ENCODE measurements at regions not wholly inside any gene's neighbourhood (a gene's known extent, or its start where the extent isn't known, plus 50 kb on each side); places are given as distances from the start of the nearest gene placed in this dataset.

DNA sequence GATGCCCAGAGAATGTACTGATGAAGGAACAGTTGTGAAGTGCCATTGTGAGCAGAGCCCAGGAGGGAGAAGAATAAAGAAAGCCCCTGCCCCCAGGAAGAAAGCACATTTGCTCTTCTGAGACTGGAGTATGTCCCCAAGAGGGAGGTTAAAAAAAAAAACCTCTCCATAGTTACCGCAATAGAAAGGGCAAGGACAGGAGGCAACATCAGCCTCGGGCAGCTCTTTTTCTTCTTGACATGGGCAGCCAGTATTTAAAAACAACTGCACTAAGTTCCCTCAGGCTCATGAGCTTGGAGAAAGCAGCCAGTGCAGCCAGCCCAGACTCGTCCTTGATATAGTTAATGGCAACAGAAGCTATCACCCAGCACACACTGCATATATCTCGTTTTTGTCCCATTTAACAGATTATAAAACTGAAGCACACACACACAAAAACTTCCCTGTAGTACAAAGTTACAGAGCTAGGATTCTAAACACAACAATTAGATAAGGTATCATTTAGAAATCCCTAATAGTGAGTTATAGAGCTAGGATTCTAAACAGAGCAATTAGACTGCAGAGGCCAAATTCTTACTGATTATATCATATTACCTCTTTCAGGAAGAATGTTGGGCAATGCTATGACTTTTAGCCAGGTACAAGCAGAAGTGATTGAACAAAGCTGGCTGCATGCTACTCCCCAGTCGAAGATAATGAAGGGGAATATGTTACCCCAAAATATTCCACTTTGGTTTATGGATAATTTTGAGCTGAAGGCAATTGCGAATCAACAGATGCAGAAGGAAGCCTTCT lies 823.5 kb downstream of the GRID1 start:
- H3K27me3 ChIP-seq = peaks cover 0 to 4% (median 0%) of the 10 kb centered on the region in 7 donors
- no peaks in the 10 kb centered on the region for H3K9me3 ChIP-seq
- 64 to 67% methylated on average over 6 of the region's 6 CpGs for WGBS, 2 donors
- no peaks in the 10 kb centered on the region for H3K4me1 ChIP-seq
- TF ChIP-seq, protein P1, sequence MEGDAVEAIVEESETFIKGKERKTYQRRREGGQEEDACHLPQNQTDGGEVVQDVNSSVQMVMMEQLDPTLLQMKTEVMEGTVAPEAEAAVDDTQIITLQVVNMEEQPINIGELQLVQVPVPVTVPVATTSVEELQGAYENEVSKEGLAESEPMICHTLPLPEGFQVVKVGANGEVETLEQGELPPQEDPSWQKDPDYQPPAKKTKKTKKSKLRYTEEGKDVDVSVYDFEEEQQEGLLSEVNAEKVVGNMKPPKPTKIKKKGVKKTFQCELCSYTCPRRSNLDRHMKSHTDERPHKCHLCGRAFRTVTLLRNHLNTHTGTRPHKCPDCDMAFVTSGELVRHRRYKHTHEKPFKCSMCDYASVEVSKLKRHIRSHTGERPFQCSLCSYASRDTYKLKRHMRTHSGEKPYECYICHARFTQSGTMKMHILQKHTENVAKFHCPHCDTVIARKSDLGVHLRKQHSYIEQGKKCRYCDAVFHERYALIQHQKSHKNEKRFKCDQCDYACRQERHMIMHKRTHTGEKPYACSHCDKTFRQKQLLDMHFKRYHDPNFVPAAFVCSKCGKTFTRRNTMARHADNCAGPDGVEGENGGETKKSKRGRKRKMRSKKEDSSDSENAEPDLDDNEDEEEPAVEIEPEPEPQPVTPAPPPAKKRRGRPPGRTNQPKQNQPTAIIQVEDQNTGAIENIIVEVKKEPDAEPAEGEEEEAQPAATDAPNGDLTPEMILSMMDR (IDR thresholded peaks at IDR 0.05) = no peak
- no peaks in the 10 kb centered on the region for H3K36me3 ChIP-seq
- H3K27ac ChIP-seq = no peak overlapping the region
- DNase-seq (no peak), ATAC-seq (no peak)
- no peak overlapping the region for H3K4me3 ChIP-seq
- intact Hi-C loops (cut with DNase I) = loop anchor here in 2 of 10 donors (10.0 kb wide), 2 partner anchors 822 to 832 kb away; partner anchors contain the start of gene GRID1 (in 1 of the 2)

DNA sequence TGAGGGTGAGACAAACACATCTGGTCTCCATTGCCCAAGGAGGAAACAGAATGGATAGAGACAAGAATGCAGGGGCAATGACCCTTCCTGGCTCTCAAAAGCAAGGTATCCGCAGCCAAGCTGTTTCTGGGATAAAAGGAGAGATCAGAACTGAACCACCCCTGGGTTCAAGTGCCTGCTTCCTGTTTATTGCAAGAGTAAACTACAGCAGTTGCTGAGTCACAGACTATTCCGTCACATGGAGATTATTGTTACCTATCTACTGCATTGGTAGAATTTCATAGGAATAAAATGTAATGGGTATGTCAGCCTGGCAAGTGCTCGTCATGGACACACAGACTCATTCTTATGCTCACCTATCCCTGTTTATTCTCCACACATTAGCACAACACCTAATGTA lies 821.6 kb downstream of the GRID1 start:
- Histone ChIP-seq H3K4me3 (no peak overlapping the region), H3K27me3 (peaks cover 0 to 4% (median 0%) of the 10 kb centered on the region in 7 donors), H3K27ac (no peak overlapping the region), H3K9me3 (no peaks in the 10 kb centered on the region), H3K4me1 (no peaks in the 10 kb centered on the region), H3K36me3 (no peaks in the 10 kb centered on the region)
- ATAC-seq (no peak), DNase-seq (no peak)
- TF ChIP-seq, protein P1 (IDR thresholded peaks at IDR 0.05) = no peak
- intact Hi-C loops (cut with DNase I) = loop anchor here in 8 of 10 donors (5.0 to 10.0 kb wide), 3 partner anchors 820 to 832 kb away; partner anchors contain the start of gene GRID1 (in 1 of the 8)
- WGBS, 2 donors = 73 to 75% methylated on average over 3 of the region's 3 CpGs

DNA sequence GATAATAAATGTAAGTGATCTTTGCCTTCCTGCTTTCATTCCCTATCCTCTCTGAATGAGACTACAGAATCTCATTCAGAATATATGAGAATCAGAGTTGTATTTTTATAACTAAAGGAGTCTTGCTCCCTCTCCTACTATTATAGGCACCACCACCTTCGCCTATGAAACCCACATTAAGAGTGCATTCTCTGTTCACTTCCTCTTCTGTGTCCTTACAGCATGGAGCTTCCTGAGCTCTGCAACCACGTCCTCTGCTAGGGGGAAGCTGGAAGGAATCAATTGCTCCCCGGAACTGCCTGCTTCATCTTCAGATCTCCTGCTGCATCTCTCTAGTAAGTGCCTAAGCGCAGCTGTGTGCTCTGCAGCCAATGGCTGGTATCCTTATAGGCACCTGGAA lies 820.7 kb downstream of the GRID1 start:
- Histone ChIP-seq H3K9me3 (no peaks in the 10 kb centered on the region), H3K36me3 (no peaks in the 10 kb centered on the region), H3K27me3 (peaks cover 0 to 4% (median 0%) of the 10 kb centered on the region in 7 donors), H3K27ac (no peak overlapping the region), H3K4me3 (no peak overlapping the region), H3K4me1 (no peaks in the 10 kb centered on the region)
- DNase-seq (no peak), ATAC-seq (no peak)
- WGBS, 2 donors = 62 to 74% methylated on average over 4 of the region's 4 CpGs
- intact Hi-C loops (cut with DNase I) = loop anchor here in 8 of 10 donors (5.0 to 10.0 kb wide), 3 partner anchors 819 to 831 kb away; partner anchors contain the start of gene GRID1 (in 1 of the 8)
- TF ChIP-seq, protein P1 (IDR thresholded peaks at IDR 0.05) = no peak

DNA sequence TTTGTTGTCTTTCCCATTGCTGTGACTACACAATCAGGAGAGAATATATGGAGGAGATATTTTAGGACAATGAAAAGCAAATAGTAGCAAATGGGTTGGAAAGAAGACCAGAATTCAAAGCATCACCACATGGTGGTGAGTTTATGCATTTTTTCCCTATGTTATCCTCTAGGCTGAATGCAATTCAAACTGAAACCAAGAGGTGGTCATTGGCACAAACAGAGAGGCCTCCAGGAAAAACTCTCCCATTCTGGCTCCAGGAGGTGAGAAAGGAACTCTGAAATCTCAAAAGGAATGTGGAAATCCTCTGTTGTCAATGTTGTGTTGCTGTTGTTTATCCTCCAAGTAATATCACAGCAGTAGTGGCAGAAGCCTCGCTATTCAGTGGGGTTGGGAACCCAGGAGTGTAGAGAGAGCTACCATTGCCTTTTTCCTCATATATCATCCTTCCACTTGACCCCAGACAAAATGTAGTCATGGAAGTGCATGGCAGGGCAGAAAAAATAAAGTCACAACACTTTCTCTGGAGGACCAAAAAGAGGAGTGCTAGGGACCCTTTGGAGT lies 819.1 kb downstream of the GRID1 start:
- Histone ChIP-seq H3K4me1 (no peaks in the 10 kb centered on the region), H3K27ac (no peak overlapping the region), H3K36me3 (no peaks in the 10 kb centered on the region), H3K4me3 (no peak overlapping the region), H3K27me3 (peaks cover 0 to 4% (median 0%) of the 10 kb centered on the region in 7 donors), H3K9me3 (no peaks in the 10 kb centered on the region)
- no peak for DNase-seq
- WGBS, 2 donors = 81 to 89% methylated on average over 1 of the region's 1 CpG
- intact Hi-C loops (cut with DNase I) = loop anchor here in 8 of 10 donors (5.0 to 10.0 kb wide), 3 partner anchors 817 to 830 kb away; partner anchors contain the start of gene GRID1 (in 1 of the 8)
- TF ChIP-seq, protein P1 (IDR thresholded peaks at IDR 0.05) = no peak
- no peak for ATAC-seq
